Activated CD4-positive, alpha-beta T cell treated with anti-CD3 and anti-CD28 coated beads for 36 hours (primary cell): ENCODE measurements at regions not wholly inside any gene's neighbourhood (a gene's known extent, or its start where the extent isn't known, plus 50 kb on each side); places are given as distances from the start of the nearest gene placed in this dataset.
"Not testable (repeated sequence)": the region's sequence is repeated elsewhere in the genome, so short reads cannot be mapped to it uniquely, and the experiment has no call there.

Experiments
- ATAC-seq: fragments of 200-7000 bp; cut with Tn5 transposase; one replicate; pipeline ENCODE4 v1.10.0; 2021; ENCODE audit warnings: mild to moderate bottlenecking, moderate library complexity
- CTCF ChIA-PET: fragments of 350-600 bp; sonication (Branson Sonifier 250); formaldehyde crosslinking; loops from one replicate; lab custom pipeline; 2021; ENCODE audit warnings: antibody characterized with exemption; lab: Charles Lee
- POLR2A ChIA-PET: fragments of 350-600 bp; sonication (Branson Sonifier 250); formaldehyde crosslinking; loops from one replicate; lab custom pipeline; 2021; ENCODE audit warnings: antibody characterized with exemption, inconsistent platforms; lab: Charles Lee
- DNase-seq: peaks from one replicate; pipeline ENCODE4 v3.0.0-alpha.2; 2020
- H3K27ac Mint-ChIP-seq: one replicate; pipeline ENCODE4 v1.8.0; 2021; ENCODE audit warnings: mixed read lengths
- H3K27me3 Mint-ChIP-seq: one replicate; pipeline ENCODE4 v1.8.0; 2021; ENCODE audit warnings: mixed read lengths
- H3K36me3 Mint-ChIP-seq: one replicate; pipeline ENCODE4 v1.8.0; 2021; ENCODE audit warnings: low read depth, mixed read lengths
- H3K4me1 Mint-ChIP-seq: one replicate; pipeline ENCODE4 v1.8.0; 2021; ENCODE audit warnings: mixed read lengths
- H3K4me3 Mint-ChIP-seq: one replicate; pipeline ENCODE4 v1.8.0; 2021; ENCODE audit warnings: mild to moderate bottlenecking, moderate library complexity, mixed read lengths
- H3K9me3 Mint-ChIP-seq: one replicate; pipeline ENCODE4 v1.8.0; 2021; ENCODE audit warnings: low read depth, mixed read lengths
- intact Hi-C, 2 experiments: fragments of 100-400 bp; cut with DNase I in 1 of 2; cut with micrococcal nuclease in 1 of 2; formaldehyde crosslinking; loops; one replicate each; pipeline versions ENCODE4 v1.14.2 to v1.15.1; 2022 to 2024; cut with DNase I, micrococcal nuclease

DNA sequence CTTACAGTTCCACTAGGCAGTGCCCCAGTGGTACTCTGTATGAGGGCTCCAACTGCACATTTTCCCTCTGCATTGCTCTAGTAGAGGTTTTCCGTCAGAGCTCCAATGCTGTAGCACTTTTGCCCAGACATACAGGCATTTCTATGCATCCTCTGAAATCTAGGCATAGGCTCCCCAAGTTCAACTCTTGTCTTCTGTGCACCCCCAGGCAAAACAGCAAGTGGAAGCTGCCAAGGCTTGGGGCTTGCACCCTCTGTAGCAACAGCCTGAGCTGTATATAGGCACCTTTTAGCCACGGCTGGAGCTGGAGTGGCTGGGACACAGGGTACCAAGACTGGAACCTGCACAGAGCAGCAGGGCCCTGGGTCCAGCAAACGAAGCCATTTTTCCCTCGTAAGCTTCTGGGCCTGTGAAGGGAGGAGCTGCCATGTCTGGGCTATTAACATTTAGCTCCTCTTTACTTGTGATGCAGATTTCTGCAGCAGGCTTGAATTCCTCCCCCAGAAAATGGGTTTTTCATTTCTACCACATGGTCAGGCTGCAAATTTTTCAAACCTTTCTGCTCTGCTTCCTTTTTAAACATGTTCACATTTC, 596.2 kb upstream of the ADGRB3 start:
- POLR2A ChIA-PET: no interaction called here
- Mint-ChIP-seq H3K27me3 (no peaks in the 10 kb centered on the region), H3K36me3 (no peaks in the 10 kb centered on the region), H3K4me3 (no peak overlapping the region), H3K27ac (no peak overlapping the region), H3K4me1 (no peaks in the 10 kb centered on the region), H3K9me3 (peaks cover 6% of the 10 kb centered on the region)
- intact Hi-C loops: no loop called here
- DNase-seq: no peak
- no peak for ATAC-seq
- CTCF ChIA-PET: no interaction called here

DNA sequence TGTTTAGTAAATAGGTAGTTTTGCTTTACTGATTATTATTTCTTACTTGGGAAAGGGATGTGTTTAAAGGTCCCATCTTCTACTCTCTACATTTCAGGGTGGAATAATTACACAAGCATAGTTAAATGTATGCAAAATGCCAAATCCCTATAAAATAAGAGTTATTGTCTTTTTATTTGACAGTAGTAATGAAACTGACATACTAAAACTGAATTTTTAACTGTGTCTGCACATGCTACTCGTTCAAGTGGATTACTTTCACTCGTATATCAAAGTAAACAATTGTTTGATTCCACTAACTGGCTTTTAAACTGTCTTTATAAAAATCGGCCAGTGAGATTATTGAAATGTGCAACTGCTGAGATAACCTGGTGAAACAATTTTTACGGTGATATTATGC, 602.9 kb upstream of the ADGRB3 start:
- peaks cover 11% of the 10 kb centered on the region for H3K9me3 Mint-ChIP-seq
- ChIA-PET CTCF (no interaction called here), POLR2A (no interaction called here)
- no peak overlapping the region for H3K27ac Mint-ChIP-seq
- intact Hi-C loops: no loop called here
- H3K4me3 Mint-ChIP-seq: no peak overlapping the region
- H3K36me3 Mint-ChIP-seq: no peaks in the 10 kb centered on the region
- no peak for ATAC-seq
- no peaks in the 10 kb centered on the region for H3K4me1 Mint-ChIP-seq
- no peaks in the 10 kb centered on the region for H3K27me3 Mint-ChIP-seq
- DNase-seq: no peak

DNA sequence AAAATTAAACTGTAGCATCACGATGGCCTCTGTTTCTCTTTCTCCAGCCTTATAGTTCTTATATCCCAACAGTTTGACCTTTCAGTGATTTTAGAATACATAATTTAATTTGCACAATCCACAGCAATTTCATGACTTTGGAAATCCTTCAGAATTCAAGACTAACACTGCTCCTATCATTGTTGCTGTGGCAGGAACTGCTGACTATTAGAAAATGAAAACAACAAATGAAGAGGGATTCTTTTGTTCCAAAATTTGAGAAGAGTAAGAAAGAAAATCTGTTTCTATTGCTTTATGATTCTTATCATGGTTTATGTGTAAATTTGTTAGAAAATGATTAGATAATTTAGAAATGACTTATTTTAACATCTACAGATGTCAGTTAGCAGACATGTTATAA, 604.0 kb upstream of the ADGRB3 start:
- ChIA-PET CTCF (no interaction called here), POLR2A (no interaction called here)
- DNase-seq: no peak
- no peaks in the 10 kb centered on the region for H3K27me3 Mint-ChIP-seq
- ATAC-seq: no peak
- no peaks in the 10 kb centered on the region for H3K36me3 Mint-ChIP-seq
- H3K27ac Mint-ChIP-seq: no peak overlapping the region
- H3K9me3 Mint-ChIP-seq: peaks cover 10% of the 10 kb centered on the region
- no peak overlapping the region for H3K4me3 Mint-ChIP-seq
- no peaks in the 10 kb centered on the region for H3K4me1 Mint-ChIP-seq
- intact Hi-C loops: no loop called here

DNA sequence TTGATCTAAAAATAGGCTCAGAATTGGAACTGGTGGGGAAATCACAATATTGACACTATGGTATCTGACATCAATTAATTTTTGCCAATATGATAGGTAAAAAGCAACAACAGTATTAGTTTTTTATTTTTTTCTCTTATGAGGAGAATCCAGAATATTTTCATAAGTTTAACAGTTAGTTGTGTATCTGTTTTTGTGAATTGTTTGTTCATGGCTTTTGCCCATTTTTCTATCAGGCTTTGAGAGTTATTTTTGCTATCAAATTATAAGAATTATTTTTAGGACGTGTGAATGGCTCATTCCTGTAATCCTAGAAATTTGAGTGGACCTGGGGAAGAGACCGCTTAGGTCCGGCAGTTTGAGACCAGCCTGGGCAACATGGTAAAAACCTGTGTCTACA, 608.6 kb upstream of the ADGRB3 start:
- Mint-ChIP-seq H3K27ac (no peak overlapping the region), H3K4me1 (no peaks in the 10 kb centered on the region), H3K4me3 (no peak overlapping the region), H3K9me3 (peaks cover 17% of the 10 kb centered on the region), H3K36me3 (no peaks in the 10 kb centered on the region), H3K27me3 (no peaks in the 10 kb centered on the region)
- intact Hi-C loops: no loop called here
- POLR2A ChIA-PET: no interaction called here
- ATAC-seq: no peak
- CTCF ChIA-PET: no interaction called here
- no peak for DNase-seq

DNA sequence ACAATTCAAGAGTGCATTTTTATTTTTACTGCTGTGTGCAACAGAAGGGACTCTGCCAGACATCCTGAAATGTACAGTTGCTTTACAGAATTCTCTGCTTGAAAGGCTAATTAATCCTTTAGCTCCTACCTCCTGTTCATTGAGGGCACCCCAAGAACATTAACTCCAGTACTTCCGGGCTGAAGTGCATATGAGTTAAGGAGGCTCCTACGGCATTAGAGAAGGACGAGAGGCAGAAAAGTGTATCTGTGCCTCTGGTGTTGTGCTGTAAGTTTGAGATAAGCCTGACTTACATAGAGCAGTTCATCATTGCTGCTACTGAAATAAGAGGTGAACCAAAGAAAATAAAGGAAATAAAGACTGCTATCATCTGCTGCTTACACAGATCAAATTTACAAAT, 609.3 kb upstream of the ADGRB3 start:
- no peak overlapping the region for H3K4me3 Mint-ChIP-seq
- no peak for ATAC-seq
- intact Hi-C loops: no loop called here
- no peaks in the 10 kb centered on the region for H3K27me3 Mint-ChIP-seq
- no peak overlapping the region for H3K27ac Mint-ChIP-seq
- no peaks in the 10 kb centered on the region for H3K4me1 Mint-ChIP-seq
- ChIA-PET POLR2A (no interaction called here), CTCF (no interaction called here)
- no peaks in the 10 kb centered on the region for H3K36me3 Mint-ChIP-seq
- DNase-seq: no peak
- H3K9me3 Mint-ChIP-seq: peaks cover 20% of the 10 kb centered on the region

DNA sequence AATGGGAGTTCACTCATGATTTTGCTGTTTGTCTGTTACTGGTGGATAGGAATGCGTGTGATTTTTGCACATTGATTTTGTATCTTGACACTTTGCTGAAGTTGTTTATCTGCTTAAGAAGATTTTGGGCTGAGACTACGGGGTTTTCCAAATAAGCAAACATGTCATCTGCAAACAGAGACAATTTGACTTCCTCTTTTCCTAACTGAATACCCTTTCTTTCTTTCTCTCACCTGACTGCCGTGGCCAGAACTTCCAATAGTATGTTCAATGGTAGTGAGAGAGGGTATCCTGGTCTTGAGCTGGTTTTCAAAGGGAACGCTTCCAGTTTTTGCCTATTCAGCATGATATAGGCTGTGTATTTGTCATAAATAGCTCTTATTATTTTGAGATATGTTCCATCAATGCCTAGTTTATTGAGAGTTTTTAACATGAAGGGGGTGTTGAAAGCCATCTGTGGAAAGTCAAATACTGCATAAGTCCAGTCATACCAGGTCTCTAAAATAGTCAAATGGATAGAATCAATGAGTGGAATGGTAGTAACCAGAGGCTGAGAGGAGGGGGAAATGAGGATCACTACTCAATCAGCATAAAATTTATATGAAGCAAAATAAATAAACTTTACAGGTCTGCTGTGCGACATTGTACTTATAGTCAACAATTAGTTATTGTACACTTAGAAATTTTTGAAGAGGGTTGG, 610.4 kb upstream of the ADGRB3 start:
- H3K27ac Mint-ChIP-seq: no peak overlapping the region
- no peak for DNase-seq
- intact Hi-C loops: no loop called here
- H3K4me3 Mint-ChIP-seq: no peak overlapping the region
- no peaks in the 10 kb centered on the region for H3K36me3 Mint-ChIP-seq
- ChIA-PET POLR2A (no interaction called here), CTCF (no interaction called here)
- no peaks in the 10 kb centered on the region for H3K4me1 Mint-ChIP-seq
- no peaks in the 10 kb centered on the region for H3K27me3 Mint-ChIP-seq
- peaks cover 23% of the 10 kb centered on the region for H3K9me3 Mint-ChIP-seq
- ATAC-seq: no peak

DNA sequence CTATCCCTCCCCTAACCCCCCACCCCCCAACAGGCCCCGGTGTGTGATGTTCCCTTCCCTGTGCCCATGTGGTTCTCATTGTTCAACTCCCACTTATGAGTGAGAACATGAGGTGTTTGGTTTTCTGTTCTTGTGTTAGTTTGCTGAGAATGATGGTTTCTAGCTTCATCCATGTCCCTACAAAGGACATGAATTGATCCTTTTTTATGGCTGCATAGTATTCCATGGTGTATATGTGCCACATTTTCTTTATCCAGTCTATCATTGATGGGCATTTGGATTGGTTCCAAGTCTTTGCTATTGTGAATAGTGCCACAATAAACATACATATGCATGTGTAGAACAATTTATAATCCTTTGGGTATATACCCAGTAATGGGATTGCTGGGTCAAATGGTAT, 612.1 kb upstream of the ADGRB3 start:
- H3K27ac Mint-ChIP-seq, ATAC-seq, H3K36me3 Mint-ChIP-seq, H3K27me3 Mint-ChIP-seq, H3K4me1 Mint-ChIP-seq, H3K4me3 Mint-ChIP-seq, intact Hi-C loops, CTCF ChIA-PET, POLR2A ChIA-PET, DNase-seq: not testable (repeated sequence)
- peaks cover 18% of the 10 kb centered on the region for H3K9me3 Mint-ChIP-seq

DNA sequence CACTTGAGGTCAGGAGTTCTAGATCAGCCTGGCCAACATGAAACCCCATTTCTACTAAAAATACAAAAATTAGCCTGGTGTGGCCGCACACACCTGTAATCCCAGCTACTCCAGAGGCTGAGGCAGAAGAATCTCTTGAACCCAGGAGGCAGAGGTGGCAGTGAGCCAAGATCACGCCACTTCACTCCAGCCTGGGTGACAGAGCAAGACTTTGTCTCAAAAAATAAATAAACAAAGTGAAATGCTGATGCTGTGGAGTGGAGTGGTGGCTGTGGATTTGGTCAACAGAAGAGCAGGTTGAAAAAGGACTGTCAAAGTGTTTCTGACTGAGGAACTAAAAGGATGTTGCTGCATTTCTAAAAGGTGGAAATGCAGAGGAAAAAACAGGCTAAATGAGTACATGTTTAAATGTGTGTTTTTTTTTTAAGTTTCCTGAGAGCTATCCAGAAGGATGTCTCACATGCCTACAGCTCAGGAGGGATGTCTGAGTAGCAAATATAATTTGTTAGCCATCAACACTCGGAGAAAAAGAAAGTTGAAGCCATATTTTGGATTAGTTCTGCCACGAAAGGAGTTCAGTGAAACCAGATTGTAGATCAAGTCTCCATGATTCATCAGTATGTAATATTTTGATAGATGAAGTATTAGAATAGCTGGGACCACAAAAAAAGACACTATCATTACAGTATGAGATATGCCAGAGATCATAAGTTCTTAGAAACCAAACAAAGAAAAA, 621.1 kb upstream of the ADGRB3 start:
- DNase-seq (no peak), ATAC-seq (no peak)
- no peak overlapping the region for H3K27ac Mint-ChIP-seq
- H3K9me3 Mint-ChIP-seq: peaks cover 8% of the 10 kb centered on the region
- CTCF ChIA-PET: no interaction called here
- H3K4me1 Mint-ChIP-seq: no peaks in the 10 kb centered on the region
- no peaks in the 10 kb centered on the region for H3K36me3 Mint-ChIP-seq
- H3K27me3 Mint-ChIP-seq: no peaks in the 10 kb centered on the region
- intact Hi-C loops: no loop called here
- H3K4me3 Mint-ChIP-seq: no peak overlapping the region
- POLR2A ChIA-PET: no interaction called here

DNA sequence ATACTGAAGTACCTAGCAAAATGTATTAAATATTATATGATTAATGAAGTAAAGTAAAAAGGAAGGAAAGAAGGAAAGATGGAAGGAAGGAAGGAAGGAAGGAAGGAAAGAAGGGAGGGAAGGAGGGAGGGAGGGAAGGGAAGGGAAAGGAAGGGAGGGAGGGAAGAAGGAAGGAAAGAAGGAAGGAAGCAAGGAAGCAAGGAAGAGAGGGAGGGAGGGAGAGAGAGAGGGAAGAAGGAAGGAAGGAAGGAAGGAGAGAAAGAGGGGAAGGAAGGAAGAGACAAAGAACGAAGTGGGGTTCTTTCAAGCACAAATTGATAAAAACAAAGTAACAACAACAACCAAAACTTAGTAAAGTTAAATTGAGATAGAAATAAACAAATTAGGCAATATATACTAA, 622.3 kb upstream of the ADGRB3 start:
- POLR2A ChIA-PET: no interaction called here
- no peak for DNase-seq
- Mint-ChIP-seq H3K4me1 (no peaks in the 10 kb centered on the region), H3K27ac (no peak overlapping the region), H3K4me3 (no peak overlapping the region), H3K27me3 (no peaks in the 10 kb centered on the region), H3K36me3 (no peaks in the 10 kb centered on the region), H3K9me3 (peaks cover 13% of the 10 kb centered on the region)
- intact Hi-C loops: no loop called here
- ATAC-seq: no peak
- CTCF ChIA-PET: no interaction called here

DNA sequence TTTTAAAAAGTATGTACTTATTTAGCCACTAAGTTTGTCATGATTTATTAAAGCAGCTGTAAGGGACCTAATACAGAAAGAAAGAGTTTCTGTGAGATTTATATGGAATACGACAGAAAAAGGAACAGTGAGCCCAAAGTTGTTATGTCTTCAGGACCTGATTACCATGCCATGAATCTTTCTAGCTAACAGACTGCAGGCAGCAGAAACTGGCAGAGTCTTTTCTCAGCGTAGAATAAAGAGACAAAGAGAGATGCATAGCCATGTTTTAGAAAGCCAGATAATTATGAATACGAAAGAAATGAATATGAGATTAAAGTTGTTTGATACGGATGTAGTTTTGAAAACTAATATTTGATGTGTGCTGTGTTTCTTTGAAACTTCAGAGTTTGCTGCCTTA, 624.1 kb upstream of the ADGRB3 start:
- Mint-ChIP-seq H3K4me3 (no peak overlapping the region), H3K4me1 (no peaks in the 10 kb centered on the region)
- POLR2A ChIA-PET: no interaction called here

DNA sequence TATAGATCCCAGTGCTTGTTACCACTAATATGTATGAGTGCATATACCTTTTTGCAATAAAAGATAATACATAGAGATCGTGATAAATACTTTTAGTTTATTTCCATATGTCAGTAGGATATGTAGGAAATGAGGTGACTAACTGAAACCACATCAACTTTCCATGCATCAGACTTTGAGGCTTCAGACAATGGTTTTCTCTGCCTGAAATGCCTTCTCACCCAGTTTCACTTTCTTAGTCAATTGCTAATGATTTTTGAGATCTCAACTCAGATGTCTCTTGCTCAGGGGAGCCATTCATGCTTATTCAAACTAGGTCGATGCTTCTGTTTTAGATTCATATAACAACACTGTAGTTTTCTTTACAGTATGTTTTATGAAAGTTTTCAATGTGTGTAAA, 626.6 kb upstream of the ADGRB3 start:
- Mint-ChIP-seq H3K9me3 (peaks cover 8% of the 10 kb centered on the region), H3K27ac (no peak overlapping the region), H3K4me3 (no peak overlapping the region), H3K36me3 (no peaks in the 10 kb centered on the region), H3K4me1 (no peaks in the 10 kb centered on the region), H3K27me3 (no peaks in the 10 kb centered on the region)
- POLR2A ChIA-PET: no interaction called here
- no peak for ATAC-seq
- no peak for DNase-seq
- CTCF ChIA-PET: no interaction called here
- intact Hi-C loops: no loop called here

More for the DNA sequence above, 624.1 kb upstream of the ADGRB3 start:
- intact Hi-C loops: no loop called here
- Mint-ChIP-seq H3K27me3 (no peaks in the 10 kb centered on the region), H3K27ac (no peak overlapping the region), H3K36me3 (no peaks in the 10 kb centered on the region), H3K9me3 (peaks cover 12% of the 10 kb centered on the region)
- ATAC-seq (no peak), DNase-seq (no peak)
- CTCF ChIA-PET: no interaction called here

DNA sequence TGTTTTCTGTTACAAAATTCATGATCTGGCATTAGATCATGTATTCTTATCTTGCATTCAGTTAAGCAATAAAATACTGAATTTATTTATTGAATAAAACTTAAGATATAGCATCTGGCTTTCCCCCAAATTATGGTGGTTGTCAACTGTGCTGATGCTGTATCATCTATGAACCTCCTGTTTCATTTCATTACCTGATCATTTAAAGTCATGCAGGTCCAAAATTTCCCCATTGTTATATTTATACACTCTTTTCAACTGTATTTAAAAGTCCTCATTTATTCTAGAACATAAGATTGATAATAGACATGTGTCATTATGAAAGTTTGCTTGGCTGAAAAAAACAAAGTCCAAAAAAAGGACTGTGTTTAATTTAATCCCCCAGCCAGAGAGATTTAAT, 627.4 kb upstream of the ADGRB3 start:
- ATAC-seq (no peak), DNase-seq (no peak)
- intact Hi-C loops: no loop called here
- peaks cover 12% of the 10 kb centered on the region for H3K9me3 Mint-ChIP-seq
- CTCF ChIA-PET: no interaction called here
- no peaks in the 10 kb centered on the region for H3K27me3 Mint-ChIP-seq
- no peaks in the 10 kb centered on the region for H3K36me3 Mint-ChIP-seq
- no peak overlapping the region for H3K27ac Mint-ChIP-seq
- POLR2A ChIA-PET: no interaction called here
- no peaks in the 10 kb centered on the region for H3K4me1 Mint-ChIP-seq
- H3K4me3 Mint-ChIP-seq: no peak overlapping the region
